ENCODE measurements at regions not wholly inside any gene's neighbourhood (a gene's known extent, or its start where the extent isn't known, plus 50 kb on each side); places are given as distances from the start of the nearest gene placed in this dataset.
A peak's percentile ranks its signal among the peaks of the same experiment; 100 is the strongest.

DNA sequence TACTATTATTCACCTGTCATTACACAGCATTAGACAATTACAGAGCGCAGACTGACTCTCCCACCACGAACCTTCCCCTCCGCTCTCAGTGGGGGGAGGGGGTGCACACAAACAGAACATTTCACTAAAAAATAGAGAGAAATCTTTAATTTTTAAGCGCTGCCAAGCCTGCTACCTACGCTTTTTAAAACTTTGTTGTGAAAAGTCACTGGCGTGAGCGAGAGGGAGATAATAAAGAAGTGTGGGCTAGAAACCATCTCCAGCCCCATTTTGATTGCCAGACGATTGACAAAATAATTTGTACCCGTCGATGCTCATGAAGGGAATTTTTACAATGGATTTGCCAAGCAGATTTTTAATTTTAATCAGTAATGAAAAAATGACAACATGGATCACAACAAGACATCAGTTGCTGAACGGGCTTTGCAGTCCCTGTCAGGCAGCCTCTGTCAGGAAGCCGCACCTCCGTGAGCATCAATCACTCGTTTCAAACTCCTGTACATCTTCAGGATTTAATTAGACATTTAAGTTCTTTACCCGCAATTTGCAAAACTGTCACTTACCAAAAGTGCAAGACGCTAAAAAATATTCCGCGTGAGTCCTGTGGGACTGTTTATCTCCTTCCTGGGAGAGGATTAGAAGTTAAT, 209.1 kb downstream of the BCL11B start:
- DNase-seq (ENCODE audit: low read depth in 2 of 3, low spot score in 2 of 3) = no peak

DNA sequence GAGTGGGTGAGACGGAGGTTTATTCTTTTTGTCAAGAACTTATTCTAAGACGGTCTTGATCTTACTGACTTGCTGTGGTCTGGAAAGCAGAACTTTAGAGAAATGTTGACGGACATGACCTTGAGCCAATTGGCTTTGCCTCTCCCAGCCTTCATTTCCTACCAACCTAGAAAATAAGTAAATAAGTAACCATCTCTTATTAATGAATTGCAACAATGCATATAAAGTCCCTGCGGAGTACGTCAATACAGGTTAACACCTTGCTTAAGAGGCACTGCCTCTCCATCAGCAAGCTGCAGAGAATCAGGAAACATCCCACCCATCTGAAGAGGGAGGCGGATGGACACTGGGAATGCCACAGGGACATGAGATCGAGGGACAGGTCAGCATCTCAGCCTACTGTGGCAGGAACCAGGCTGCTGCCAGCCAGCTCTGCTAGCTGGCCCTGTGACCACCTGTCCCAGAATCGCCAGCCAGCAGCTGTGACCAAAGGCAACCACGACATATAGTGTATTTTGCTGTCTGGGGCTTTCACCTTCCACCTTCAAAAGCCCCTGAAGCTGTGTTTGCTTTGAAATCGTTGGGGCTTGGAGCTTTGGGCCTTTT, 208.3 kb downstream of the BCL11B start:
- DNase-seq (ENCODE audit: low read depth in 2 of 3, low spot score in 2 of 3) = no peak

DNA sequence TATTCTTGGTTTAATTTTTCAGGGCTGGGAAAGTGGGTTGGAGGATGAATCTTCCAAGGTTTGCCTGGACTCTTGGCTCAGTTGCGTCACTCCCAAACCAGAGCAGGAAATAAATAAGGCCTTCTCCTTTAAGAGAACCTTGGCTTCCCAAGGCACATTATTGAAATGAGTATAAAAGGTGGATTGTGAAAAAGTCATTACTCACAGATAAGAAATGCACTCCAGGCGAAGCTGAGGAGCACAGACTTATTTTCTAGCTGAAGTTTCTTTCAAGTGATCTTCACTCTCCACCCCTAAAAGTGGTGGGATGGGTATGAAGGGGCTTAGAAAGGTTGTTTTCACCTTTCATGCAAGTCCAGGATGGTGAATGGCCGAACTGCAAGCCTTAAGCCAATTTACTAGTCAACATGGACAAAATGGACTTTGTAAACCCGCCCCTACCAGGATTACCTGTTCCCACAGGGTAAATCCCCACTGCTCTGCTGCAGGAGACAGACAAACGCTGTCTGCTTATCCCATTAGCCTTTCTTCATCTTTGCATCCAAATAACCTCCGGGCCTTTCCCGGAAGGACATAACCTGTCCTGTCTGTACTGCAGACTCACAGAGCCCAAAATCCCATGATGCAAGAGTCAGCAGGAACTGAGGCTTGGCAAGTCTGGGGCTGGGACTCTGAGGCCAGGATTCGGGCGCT, 207.6 kb downstream of the BCL11B start:
- DNase-seq (ENCODE audit: low read depth in 2 of 3, low spot score in 2 of 3) = no peak

DNA sequence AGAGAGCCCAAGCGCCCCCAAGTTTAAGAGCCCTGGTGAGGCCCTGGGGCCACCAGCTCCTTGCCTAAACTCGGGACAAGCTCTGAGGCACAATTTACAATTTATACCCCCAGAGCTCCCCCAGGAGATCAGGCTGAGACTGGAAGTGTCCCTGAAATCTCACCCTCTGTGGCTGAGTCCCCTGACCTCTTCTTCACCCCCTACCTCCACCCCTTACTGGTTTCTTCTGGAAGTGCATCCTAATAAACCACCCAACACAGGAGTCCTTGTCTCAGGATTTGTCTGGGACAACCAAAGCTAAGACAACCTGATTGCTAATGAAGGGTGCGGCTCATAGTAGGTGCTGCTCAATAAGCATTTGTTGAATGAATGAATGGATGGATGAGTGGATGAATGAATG, 206.4 kb downstream of the BCL11B start:
- DNase-seq (ENCODE audit: low read depth in 2 of 3, low spot score in 2 of 3) = no peak

DNA sequence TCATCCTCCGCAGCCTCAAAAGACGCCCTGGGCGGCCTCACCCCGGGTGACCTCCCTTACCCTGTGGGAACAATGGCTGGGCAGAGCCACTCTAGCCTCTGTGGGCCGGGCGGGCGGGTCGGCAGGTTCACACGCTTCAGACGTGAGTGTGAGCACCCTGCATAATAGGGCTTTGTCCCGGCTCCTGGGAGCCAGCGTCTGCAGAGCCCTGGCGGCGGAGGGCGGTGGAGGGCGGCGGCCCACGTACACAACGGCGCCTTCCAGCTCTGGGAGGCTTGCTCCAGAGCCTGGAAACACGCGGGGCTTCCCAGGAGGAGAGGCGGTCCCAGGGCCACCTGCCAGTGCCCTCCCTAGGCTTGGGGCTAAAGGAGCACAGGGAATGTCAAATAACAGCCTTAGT, 205.6 kb downstream of the BCL11B start:
- no peak for DNase-seq (ENCODE audit: low read depth in 2 of 3, low spot score in 2 of 3)

GRCh38 chr14:99067141-99067920, 204.7 kb downstream of the BCL11B start:
- no peak for DNase-seq (ENCODE audit: low read depth in 2 of 3, low spot score in 2 of 3)

GRCh38 chr14:99067927-99068326, 204.1 kb downstream of the BCL11B start:
- no peak for DNase-seq (ENCODE audit: low read depth in 2 of 3, low spot score in 2 of 3)

DNA sequence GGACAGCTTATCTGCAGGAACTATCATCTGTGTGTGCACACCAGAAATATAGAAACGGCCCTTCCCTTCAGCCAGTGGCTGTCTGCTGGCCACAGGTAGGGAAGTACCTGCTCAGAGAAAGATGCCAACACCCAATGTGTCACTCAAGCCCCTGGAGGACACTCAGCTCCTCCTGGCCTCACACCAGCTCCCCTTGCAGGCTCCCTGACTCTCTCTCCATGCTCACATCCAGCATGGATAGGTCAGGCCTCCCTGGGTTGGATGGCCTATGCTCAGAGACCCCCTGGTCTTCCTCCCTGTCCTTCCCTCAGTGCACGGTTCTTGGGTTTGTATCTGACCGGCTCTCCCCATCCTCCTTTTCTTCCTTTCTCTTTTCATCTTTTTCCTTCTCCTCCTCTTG, 202.1 kb downstream of the BCL11B start:
- no peak for DNase-seq (ENCODE audit: low read depth in 2 of 3, low spot score in 2 of 3)

GRCh38 chr14:99072433-99072832, 199.6 kb downstream of the BCL11B start:
- DNase-seq (ENCODE audit: low read depth in 2 of 3, low spot score in 2 of 3) = no peak

- no peak for DNase-seq (ENCODE audit: low read depth in 2 of 3, low spot score in 2 of 3)
Observed at GRCh38 chr14:99072956-99073355, 199.0 kb downstream of the BCL11B start.

DNA sequence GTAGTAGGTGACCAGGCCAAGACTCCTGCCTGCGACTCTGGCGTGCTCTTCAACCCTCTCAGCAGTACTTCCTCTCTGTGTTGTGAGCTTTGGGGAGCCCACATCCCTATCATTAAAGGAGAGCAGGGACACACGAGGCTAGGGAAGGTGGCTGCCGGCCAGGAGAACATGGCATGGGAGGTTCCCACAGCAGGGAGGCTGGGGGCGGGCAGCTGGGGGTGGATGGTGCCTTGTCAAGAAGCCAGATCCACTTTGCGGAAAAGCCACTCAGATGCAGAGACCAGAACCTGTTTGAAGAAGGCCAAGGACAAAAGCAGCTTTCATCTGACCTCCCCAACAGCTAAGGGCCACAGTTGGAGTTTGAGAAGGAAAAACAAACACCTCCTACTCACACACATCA, 198.6 kb downstream of the BCL11B start:
- no peak for DNase-seq (ENCODE audit: low read depth in 2 of 3, low spot score in 2 of 3)

GRCh38 chr14:99075061-99075460, 196.9 kb downstream of the BCL11B start:
- no peak for DNase-seq (ENCODE audit: low read depth in 2 of 3, low spot score in 2 of 3)

GRCh38 chr14:99075771-99076375, 196.1 kb downstream of the BCL11B start:
- DNase-seq (ENCODE audit: low read depth in 2 of 3, low spot score in 2 of 3) = no peak

DNA sequence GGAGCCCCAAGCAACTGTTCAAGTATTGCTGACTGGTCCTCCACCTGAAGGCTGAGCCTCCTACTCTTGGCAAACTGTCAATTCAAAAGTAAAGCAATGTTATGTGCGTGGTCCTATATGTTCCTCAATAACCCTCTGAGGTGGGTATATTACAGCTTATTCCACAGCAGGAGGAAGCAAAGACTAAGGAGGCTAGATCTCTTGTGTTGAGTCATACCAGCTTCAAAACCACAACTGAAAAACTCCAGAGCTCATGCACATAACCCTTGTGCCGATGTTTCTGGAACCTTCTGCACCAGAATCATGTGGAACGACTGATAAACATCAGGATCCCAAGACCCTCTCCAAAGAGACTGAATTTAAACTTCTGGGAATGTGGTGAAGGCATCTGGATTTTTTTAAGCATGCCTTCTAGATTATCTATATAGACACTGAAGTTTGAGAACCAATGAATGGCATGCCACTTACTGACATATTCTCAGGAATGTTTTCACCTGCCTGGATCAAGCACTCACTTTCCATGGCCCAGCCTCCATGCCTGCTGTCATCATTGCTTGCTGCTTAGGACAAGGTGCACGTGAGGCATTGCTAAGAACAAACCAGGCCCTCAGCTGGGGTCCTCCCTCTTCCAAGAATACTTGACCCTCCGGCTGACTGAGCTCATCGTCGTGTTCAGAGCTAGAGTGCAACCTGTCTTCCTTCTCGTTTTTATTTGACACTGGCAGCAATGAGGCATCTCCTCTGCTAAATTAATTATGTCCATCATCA, 194.7 kb downstream of the BCL11B start:
- peak in 1 of 3 donors; percentile 12 for DNase-seq (ENCODE audit: low read depth in 2 of 3, low spot score in 2 of 3)

GRCh38 chr14:99077844-99078236, 194.2 kb downstream of the BCL11B start:
- no peak for DNase-seq (ENCODE audit: low read depth in 2 of 3, low spot score in 2 of 3)

- DNase-seq (ENCODE audit: low read depth in 2 of 3, low spot score in 2 of 3) = no peak
Observed at GRCh38 chr14:99078426-99078825, 193.6 kb downstream of the BCL11B start.

- DNase-seq (ENCODE audit: low read depth in 2 of 3, low spot score in 2 of 3) = no peak
Observed at GRCh38 chr14:99079061-99079727, 192.8 kb downstream of the BCL11B start.

GRCh38 chr14:99080306-99080705, 191.7 kb downstream of the BCL11B start:
- no peak for DNase-seq (ENCODE audit: low read depth in 2 of 3, low spot score in 2 of 3)

DNA sequence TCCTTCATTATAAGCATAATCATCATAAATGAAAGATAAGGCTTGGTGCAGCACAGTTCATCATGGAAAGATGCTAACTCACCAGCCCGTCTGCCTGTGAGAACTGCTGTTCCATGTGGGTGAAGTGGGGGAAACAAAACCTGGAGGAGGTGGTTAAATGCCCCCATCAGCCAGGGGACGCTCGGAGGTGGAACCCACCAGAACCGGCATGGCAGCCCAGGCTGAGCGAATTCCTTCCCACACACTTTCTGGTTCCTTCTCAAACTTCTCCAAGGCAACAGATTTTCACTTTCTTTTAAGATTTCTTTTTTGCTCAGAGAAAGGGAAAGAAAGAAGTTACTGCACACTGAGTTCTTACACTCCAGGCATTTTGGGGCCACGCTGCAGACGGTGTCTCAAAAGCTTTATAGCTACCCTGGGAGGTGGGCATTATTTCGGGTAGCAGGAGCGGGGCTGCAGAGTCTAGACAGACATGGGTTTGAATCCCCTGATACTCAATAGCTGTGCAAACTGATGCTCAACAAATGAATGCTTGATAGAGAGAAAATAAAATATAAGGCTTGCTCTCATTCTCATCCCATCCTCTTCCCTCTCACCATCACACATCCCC, 190.7 kb downstream of the BCL11B start:
- DNase-seq (ENCODE audit: low read depth in 2 of 3, low spot score in 2 of 3) = no peak

Measured in hematopoietic multipotent progenitor cell (in vitro differentiated cells).